ENCODE measurements at regions not wholly inside any gene's neighbourhood (a gene's known extent, or its start where the extent isn't known, plus 50 kb on each side); places are given as distances from the start of the nearest gene placed in this dataset.
"Not testable (repeated sequence)": the region's sequence is repeated elsewhere in the genome, so short reads cannot be mapped to it uniquely, and the experiment has no call there.

- DNase-seq = no peak
Observed at GRCh38 chrX:39244147-39244546, 442.9 kb downstream of the MID1IP1 start.

- DNase-seq = no peak
Observed at GRCh38 chrX:39245024-39245423, 443.8 kb downstream of the MID1IP1 start.

DNA sequence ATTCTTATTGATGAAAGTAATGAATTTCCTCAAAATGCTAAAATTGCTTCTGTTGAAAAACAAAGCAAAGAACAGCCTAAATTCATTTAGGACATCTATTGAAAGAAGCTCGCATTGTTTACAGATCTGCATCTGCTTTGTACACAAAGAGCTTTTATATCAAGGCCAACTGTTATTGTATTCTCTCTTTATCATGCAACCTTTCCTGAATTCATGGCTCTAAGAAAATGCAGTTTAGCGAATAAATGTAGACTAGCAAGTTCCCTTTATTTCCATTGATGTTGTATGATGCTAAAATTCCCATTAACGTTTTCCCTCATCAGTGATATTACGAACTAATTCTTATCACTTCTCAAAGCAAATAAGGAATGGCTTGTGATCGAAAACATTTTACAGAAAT, 446.3 kb downstream of the MID1IP1 start:
- no peak for DNase-seq

- DNase-seq = no peak
Observed at GRCh38 chrX:39248330-39248729, 447.1 kb downstream of the MID1IP1 start.

GRCh38 chrX:39249999-39250398, 448.7 kb downstream of the MID1IP1 start:
- no peak for DNase-seq

GRCh38 chrX:39251995-39252394, 450.7 kb downstream of the MID1IP1 start:
- no peak for DNase-seq

DNA sequence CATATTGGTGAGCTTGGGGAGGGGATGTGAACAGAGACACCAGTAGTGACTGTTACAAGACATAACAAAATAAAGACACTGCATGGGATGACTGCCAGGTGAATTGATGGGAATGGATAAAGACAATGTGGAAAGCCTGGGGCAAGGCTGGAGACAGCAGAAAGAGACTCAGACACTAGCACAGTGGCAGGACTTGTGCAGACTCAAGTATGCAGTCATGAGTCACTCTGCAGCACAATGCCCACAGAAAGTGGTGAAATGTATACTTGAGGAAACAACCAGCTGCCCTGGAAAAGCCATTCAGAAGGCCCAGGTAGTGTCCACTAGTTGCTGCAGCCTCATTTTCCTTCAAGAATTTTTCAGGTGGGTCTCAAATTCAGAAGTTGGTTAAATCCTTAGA, 452.3 kb downstream of the MID1IP1 start:
- DNase-seq = no peak

DNA sequence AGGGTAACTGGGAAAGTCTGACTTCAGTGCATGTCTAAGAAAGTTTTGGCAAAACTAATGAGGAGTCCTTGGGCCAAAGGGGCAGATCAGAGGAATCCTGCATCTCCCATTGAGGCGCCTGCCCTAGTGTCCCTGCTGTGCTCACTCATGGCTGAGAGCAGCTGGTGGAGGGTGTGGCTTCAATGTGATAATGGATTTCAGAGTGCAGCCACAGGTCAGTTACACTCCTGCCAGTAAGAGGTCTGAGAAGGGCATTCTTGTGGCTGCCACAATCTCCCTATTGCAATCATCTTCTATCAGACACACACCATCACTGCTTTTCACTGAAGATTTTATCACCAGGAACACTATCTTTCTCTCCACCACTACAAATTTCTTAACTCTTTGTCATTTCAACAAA, 457.1 kb downstream of the MID1IP1 start:
- no peak for DNase-seq

DNA sequence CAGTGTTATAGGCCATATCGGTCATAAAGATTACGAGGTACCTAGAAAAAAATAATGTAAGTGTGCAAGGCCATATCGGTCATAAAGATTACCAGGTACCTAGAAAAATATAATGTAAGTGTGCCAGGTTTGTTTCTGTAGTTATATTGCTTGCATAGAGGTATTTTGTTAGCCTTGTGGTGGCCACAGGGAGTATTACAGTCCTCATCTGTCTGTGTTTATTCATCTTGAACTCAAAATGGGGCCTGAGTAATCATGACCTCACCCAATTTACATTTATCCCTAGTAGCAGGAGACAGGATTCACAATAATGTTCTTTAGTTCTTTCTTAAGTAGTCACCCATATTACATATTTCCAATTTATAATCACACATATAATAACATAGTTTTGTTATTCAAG, 459.7 kb downstream of the MID1IP1 start:
- no peak for DNase-seq

GRCh38 chrX:39261446-39262147, 460.3 kb downstream of the MID1IP1 start:
- peak; percentile 10 for DNase-seq

DNA sequence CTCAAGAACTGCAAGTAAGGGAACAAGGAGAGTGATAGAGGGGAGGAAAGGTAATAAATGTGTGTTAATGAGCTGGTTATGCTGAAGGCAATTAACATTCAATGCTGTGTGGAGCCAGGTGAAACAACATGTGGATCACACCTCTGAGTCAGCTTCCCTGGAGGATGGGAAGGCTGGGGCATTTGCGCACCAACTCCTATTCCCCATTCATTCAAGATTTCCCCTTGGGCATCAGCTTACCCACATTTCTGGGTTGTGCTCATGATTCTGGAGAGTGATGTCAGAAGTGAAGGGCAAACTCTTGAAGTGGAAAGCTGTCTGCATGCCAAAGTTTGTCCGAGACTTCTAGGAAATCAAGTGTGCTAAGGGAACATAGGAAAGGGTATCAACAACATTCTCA, 461.4 kb downstream of the MID1IP1 start:
- no peak for DNase-seq

DNA sequence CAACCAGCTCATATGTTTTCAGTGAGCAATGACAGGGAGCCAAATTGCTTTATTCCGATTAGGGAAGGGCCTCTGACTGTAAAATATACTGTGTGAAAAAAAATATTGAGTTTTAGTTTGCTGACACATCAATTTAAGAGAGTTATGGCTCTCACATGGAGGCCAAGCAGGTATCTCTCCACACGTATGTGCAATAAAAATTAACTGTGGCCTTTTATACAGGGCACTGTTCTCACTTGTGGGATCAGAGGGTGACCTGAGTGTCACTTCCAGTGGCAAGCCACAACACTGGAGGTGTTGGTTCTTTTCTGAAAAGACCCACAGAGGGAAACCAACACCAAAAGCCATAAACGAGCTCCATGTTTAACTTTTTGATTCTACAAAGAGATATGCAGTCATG, 462.8 kb downstream of the MID1IP1 start:
- DNase-seq = no peak

GRCh38 chrX:39267176-39267575, 465.9 kb downstream of the MID1IP1 start:
- no peak for DNase-seq

- no peak for DNase-seq
Observed at GRCh38 chrX:39268207-39268606, 466.9 kb downstream of the MID1IP1 start.

- no peak for DNase-seq
Observed at GRCh38 chrX:39275500-39276068, 474.3 kb downstream of the MID1IP1 start.

DNA sequence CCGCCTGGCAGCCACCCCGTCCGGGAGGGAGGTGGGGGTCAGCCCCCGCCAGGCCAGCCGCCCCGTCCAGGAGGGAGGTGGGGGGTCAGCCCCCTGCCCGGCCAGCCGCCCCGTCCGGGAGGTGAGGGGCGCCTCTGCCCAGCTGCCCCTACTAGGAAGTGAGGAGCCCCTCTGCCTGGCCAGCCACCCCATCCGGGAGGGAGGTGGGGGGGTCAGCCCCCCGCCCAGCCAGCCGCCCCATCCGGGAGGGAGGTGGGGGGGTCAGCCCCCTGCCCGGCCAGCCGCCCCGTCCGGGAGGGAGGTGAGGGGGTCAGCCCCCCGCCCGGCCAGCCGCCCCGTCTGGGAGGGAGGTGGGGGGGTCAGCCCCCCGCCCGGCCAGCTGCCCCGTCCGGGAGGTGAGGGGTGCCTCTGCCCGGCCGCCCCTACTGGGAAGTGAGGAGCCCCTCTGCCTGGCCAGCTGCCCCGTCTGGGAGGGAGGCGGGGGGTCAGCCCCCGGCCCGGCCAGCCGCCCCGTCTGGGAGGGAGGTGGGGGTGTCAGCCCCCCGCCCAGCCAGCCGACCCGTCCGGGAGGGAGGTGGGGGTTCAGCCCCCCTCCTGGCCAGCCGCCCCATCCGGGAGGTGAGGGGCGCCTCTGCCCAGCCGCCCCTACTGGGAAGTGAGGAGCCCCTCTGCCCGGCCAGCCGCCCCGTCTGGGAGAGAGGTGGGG, 476.6 kb downstream of the MID1IP1 start:
- not testable (repeated sequence) for DNase-seq

GRCh38 chrX:39283239-39283638, 482.0 kb downstream of the MID1IP1 start:
- no peak for DNase-seq

DNA sequence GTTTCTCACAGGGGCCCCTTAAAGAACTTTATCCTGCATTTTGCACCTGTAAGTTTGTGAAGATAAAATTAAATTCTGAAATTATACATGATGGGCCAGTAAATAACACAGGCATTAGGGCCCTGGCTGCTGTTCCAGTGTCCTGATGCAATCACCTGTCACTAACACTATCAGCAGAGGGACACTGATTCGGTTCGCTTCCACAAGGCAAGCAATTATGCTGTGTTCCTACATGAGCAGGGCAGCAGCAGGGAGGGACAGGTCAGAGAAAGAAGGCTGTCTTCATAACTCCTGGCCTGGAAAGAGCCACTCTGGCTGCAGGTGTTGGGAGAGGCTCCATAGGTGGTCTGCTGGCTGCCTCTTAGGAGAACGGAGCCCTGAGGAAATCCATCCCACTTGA, 487.3 kb downstream of the MID1IP1 start:
- no peak for DNase-seq

- no peak for DNase-seq
Observed at GRCh38 chrX:39289827-39290226, 488.6 kb downstream of the MID1IP1 start.

DNA sequence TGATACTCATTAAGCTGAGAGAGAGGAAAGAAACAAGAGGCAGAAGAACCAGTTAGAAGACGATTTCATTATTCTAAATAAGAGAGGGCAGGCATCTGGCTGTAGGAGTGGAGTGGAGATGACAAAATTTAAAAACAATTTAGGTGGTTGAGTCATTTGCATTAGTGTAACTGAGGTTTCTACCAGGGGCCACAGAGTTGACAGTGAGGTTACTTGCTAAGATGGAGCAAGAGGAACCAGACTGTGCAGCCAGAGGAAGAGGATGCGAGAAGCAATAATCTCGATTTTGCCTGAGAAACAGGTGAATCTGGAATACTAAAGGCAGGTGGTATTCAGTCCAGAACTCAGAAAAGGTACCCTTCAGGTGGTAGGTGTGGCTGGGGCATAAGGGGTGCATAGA, 491.9 kb downstream of the MID1IP1 start:
- DNase-seq = no peak

GRCh38 chrX:39296472-39296871, 495.2 kb downstream of the MID1IP1 start:
- DNase-seq = no peak

- DNase-seq = no peak
Observed at GRCh38 chrX:39298821-39299220, 497.6 kb downstream of the MID1IP1 start.

- no peak for DNase-seq
Observed at GRCh38 chrX:39299615-39300014, 498.4 kb downstream of the MID1IP1 start.

- DNase-seq = no peak
Observed at GRCh38 chrX:39301036-39301435, 499.8 kb downstream of the MID1IP1 start.

Measured in activated naive CD4-positive, alpha-beta T cell treated with Interleukin-2 at 50 U/mL for 16 hours (primary cell).